Heart left ventricle (tissue), 16 donors: ENCODE measurements at regions not wholly inside any gene's neighbourhood (a gene's known extent, or its start where the extent isn't known, plus 50 kb on each side); places are given as distances from the start of the nearest gene placed in this dataset.

ENCODE experiments used
- ATAC-seq, 4 donors: fragments of 200-7000 bp; cut with Tn5 transposase; one replicate each; pipeline ENCODE4 v1.9.1; 2020 to 2022; ENCODE audit warnings: moderate library complexity in 4 of 4, mild to moderate bottlenecking in 3 of 4, moderate number of reproducible peaks in 1 of 4
- DNase-seq, 5 donors: peaks; one replicate each; pipeline ENCODE4 v3.0.0-alpha.2; 2020
- H3K27ac ChIP-seq, 12 donors: fragments of 200-600 bp; sonication (generic) in 4 of 12; one replicate each; pipeline versions ENCODE4 v1.5.0 to v1.8.0; 2016 to 2022; ENCODE audit warnings: mild to moderate bottlenecking in 2 of 12
- H3K27me3 ChIP-seq, 9 donors: fragments of 200-600 bp; sonication (generic) in 2 of 9; one replicate each; pipeline versions ENCODE4 v1.5.1 to v1.8.0; 2016 to 2022; ENCODE audit warnings: mild to moderate bottlenecking in 3 of 9
- H3K36me3 ChIP-seq, 9 donors: fragments of 200-600 bp; sonication (generic) in 2 of 9; one replicate each; pipeline versions ENCODE4 v1.5.0 to v1.8.0; 2018 to 2022; ENCODE audit warnings: mild to moderate bottlenecking in 2 of 9
- H3K4me1 ChIP-seq, 12 donors: fragments of 200-600 bp; sonication (generic) in 4 of 12; one replicate each; pipeline versions ENCODE4 v1.5.0 to v1.8.0; 2016 to 2022; ENCODE audit warnings: mild to moderate bottlenecking in 3 of 12
- H3K4me3 ChIP-seq, 12 donors: fragments of 200-600 bp; sonication (generic) in 4 of 12; one replicate each; pipeline versions ENCODE4 v1.5.0 to v1.8.0; 2017 to 2022; ENCODE audit warnings: mild to moderate bottlenecking in 9 of 12, moderate library complexity in 4 of 12
- H3K9me3 ChIP-seq, 12 donors: fragments of 200-600 bp; sonication (generic) in 4 of 12; one replicate each; pipeline versions ENCODE4 v1.5.0 to v1.8.0; 2016 to 2022; ENCODE audit warnings: mild to moderate bottlenecking in 1 of 12
- CTCF ChIP-seq, 12 donors: fragments of 200-600 bp; sonication (generic) in 4 of 12; IDR thresholded peaks; one replicate each; pipeline versions ENCODE4 v1.5.0 to v1.8.0; 2018 to 2022; ENCODE audit warnings: antibody characterized with exemption in 12 of 12, mild to moderate bottlenecking in 5 of 12
- POLR2A ChIP-seq, 2 donors: fragments of 450-650 bp; IDR thresholded peaks; one replicate each; pipeline ENCODE4 v1.6.1; 2017; ENCODE audit warnings: antibody characterized with exemption in 2 of 2, mild to moderate bottlenecking in 2 of 2, moderate library complexity in 2 of 2
- WGBS, 4 donors: extraction: QIAGEN DNeasy Blood & Tissue Kit in 2 of 4; methylation state at CpG; one replicate each; pipeline versions ENCODE4 v1.1.5 to v1.1.7; 2013 to 2018; 5-methylcytosine and 5-hydroxymethylcytosine counted together
- intact Hi-C, 10 donors: fragments of 100-400 bp; cut with DNase I; formaldehyde crosslinking; loops; one replicate each; pipeline versions ENCODE4 v1.11.1 to v1.14.2; 2022
- donor health status: ischemic (EF 13 %, LVEDD 7.1; RV severe dilation, severe dysfunction).
- donor health status: healthy with polysubstance abuse.
- donor health status: DM: no; HTN: yes; CAD: no.
- donor health status: DM: no; HTN: no; CAD: no.
- donor health status: ischemic (EF 25% LVEDD 6.9; RV normal size, moderate dysfunction).
- donor health status: ischemic (EF 25% LVEDD 5.7; RV mildly dilated, moderate dysfunction).
- donor health status: healthy.
- donor health status: DM: yes; HTN: yes; CAD: no.
- donor health status: ischemic (EF 35%, LVEDD 5.7; RV mildly dilated, moderate dysfunction).
- donor health status: nonischemic (EF 11% LVEDD 7.7; RV severe dilation, severe dysfunction).
- donor health status: DM: yes; HTN: yes; CAD: no.
- donor health status: PGD.
- donor health status: ischemic (EF 29% LVEDD 5.4; RV normal size, mild dysfunction).
- donor health status: nonischemic (EF 23%, LVEDD 6.1; RV moderate dilation, normal function).

- Histone ChIP-seq H3K27me3 (no peaks in the 10 kb centered on the region), H3K36me3 (no peaks in the 10 kb centered on the region), H3K4me3 (no peak overlapping the region), H3K9me3 (peaks cover 0 to 11% (median 0%) of the 10 kb centered on the region in 12 donors), H3K4me1 (no peaks in the 10 kb centered on the region), H3K27ac (no peak overlapping the region)
- TF ChIP-seq CTCF (IDR thresholded peaks at IDR 0.05) (no peak), POLR2A (IDR thresholded peaks at IDR 0.05) (no peak)
- 53 to 63% (median 56%) methylated on average over 7 of the region's 7 CpGs for WGBS, 4 donors
- ATAC-seq (no peak), DNase-seq (no peak)
- intact Hi-C loops: no loop called here
Measured at GRCh38 chr4:4704267-4704666, 155.2 kb upstream of the MSX1 start.

GRCh38 chr4:4697584-4697983, 155.7 kb upstream of the STX18 start:
- TF ChIP-seq POLR2A (IDR thresholded peaks at IDR 0.05) (no peak), CTCF (IDR thresholded peaks at IDR 0.05) (no peak)
- Histone ChIP-seq H3K27me3 (no peaks in the 10 kb centered on the region), H3K9me3 (no peaks in the 10 kb centered on the region), H3K4me3 (no peak overlapping the region), H3K27ac (no peak overlapping the region), H3K4me1 (peaks cover 0 to 11% (median 0%) of the 10 kb centered on the region in 12 donors), H3K36me3 (no peaks in the 10 kb centered on the region)
- ATAC-seq (no peak), DNase-seq (no peak)
- intact Hi-C loops: no loop called here

- DNase-seq (no peak), ATAC-seq (no peak)
- intact Hi-C loops: no loop called here
- Histone ChIP-seq H3K36me3 (no peaks in the 10 kb centered on the region), H3K4me1 (peaks cover 0 to 11% (median 0%) of the 10 kb centered on the region in 12 donors), H3K4me3 (no peak overlapping the region), H3K27ac (no peak overlapping the region), H3K27me3 (no peaks in the 10 kb centered on the region), H3K9me3 (no peaks in the 10 kb centered on the region)
- TF ChIP-seq POLR2A (IDR thresholded peaks at IDR 0.05) (no peak), CTCF (IDR thresholded peaks at IDR 0.05) (no peak)
- WGBS, 4 donors: 88 to 94% (median 93%) methylated on average over 9 of the region's 9 CpGs
Measured at GRCh38 chr4:4696530-4696929, 154.7 kb upstream of the STX18 start.

- no peak overlapping the region for H3K4me3 ChIP-seq
- no peak for DNase-seq
- no peak overlapping the region for H3K27ac ChIP-seq
- intact Hi-C loops: no loop called here
- 94 to 100% (median 97%) methylated on average over 1 of the region's 1 CpG for WGBS, 4 donors
- peaks cover 0 to 11% (median 0%) of the 10 kb centered on the region in 12 donors for H3K4me1 ChIP-seq
- no peaks in the 10 kb centered on the region for H3K36me3 ChIP-seq
- no peak for TF ChIP-seq POLR2A (IDR thresholded peaks at IDR 0.05)
- TF ChIP-seq CTCF (IDR thresholded peaks at IDR 0.05): no peak
- no peaks in the 10 kb centered on the region for H3K27me3 ChIP-seq
- no peak for ATAC-seq
- no peaks in the 10 kb centered on the region for H3K9me3 ChIP-seq
Measured at GRCh38 chr4:4695497-4695896, 153.6 kb upstream of the STX18 start.
